ENCODE measurements at regions not wholly inside any gene's neighbourhood (a gene's known extent, or its start where the extent isn't known, plus 50 kb on each side); places are given as distances from the start of the nearest gene placed in this dataset.

DNA sequence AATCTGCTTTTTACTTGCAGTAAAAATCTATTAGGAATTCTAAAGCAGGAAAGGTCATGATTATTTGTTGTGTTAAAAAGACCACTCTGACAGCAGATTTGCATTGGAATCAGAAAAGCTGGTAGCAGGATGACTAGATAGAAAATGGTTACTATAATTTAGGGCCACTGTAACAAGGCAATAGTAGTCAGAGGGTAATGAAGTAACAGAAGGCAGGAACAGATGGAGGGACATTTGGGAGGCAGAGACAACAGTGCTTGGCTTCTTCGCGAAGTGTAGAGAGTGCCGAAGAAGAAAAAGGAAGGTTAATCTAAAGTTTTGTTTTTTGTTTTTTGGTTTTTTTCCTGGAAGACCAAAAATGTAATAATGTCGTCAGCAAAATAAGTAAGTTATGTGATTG is 129.8 kb upstream of the SLC5A12 start:
- no peaks in the 10 kb centered on the region for H3K9me3 ChIP-seq (ENCODE audit: insufficient read depth, low read depth, low read length)
- H4K20me1 ChIP-seq (ENCODE audit: insufficient read depth, low read length), result no peaks in the 10 kb centered on the region
- H2AFZ ChIP-seq (ENCODE audit: low read depth, low read length), result no peak overlapping the region
- Mint-ChIP-seq H3K4me3 (ENCODE audit: unreplicated experiment) (no peak overlapping the region), H3K36me3 (ENCODE audit: low read depth, unreplicated experiment) (no peaks in the 10 kb centered on the region), H3K27me3 (ENCODE audit: low read depth, unreplicated experiment) (no peaks in the 10 kb centered on the region), H3K9me3 (ENCODE audit: unreplicated experiment) (no peaks in the 10 kb centered on the region), H3K4me1 (ENCODE audit: low read depth, unreplicated experiment) (no peaks in the 10 kb centered on the region), H3K27ac (ENCODE audit: unreplicated experiment) (no peak overlapping the region)
- H3K4me1 ChIP-seq (ENCODE audit: insufficient read depth, low read length), result no peaks in the 10 kb centered on the region
- no peak for FAIRE-seq
- DNase-seq (ENCODE audit: low read depth), result no peak
- H3K4me3 ChIP-seq (ENCODE audit: insufficient read depth, low read depth, low read length), result no peak overlapping the region
- no peaks in the 10 kb centered on the region for H3K79me2 ChIP-seq (ENCODE audit: insufficient read depth, low read length)
- H3K36me3 ChIP-seq (ENCODE audit: insufficient read depth, low read length), result no peaks in the 10 kb centered on the region
- no peak overlapping the region for H3K27ac ChIP-seq (ENCODE audit: low read depth, low read length)
- no peaks in the 10 kb centered on the region for H3K27me3 ChIP-seq (ENCODE audit: insufficient read depth, low read length)
- TF ChIP-seq, protein P1, sequence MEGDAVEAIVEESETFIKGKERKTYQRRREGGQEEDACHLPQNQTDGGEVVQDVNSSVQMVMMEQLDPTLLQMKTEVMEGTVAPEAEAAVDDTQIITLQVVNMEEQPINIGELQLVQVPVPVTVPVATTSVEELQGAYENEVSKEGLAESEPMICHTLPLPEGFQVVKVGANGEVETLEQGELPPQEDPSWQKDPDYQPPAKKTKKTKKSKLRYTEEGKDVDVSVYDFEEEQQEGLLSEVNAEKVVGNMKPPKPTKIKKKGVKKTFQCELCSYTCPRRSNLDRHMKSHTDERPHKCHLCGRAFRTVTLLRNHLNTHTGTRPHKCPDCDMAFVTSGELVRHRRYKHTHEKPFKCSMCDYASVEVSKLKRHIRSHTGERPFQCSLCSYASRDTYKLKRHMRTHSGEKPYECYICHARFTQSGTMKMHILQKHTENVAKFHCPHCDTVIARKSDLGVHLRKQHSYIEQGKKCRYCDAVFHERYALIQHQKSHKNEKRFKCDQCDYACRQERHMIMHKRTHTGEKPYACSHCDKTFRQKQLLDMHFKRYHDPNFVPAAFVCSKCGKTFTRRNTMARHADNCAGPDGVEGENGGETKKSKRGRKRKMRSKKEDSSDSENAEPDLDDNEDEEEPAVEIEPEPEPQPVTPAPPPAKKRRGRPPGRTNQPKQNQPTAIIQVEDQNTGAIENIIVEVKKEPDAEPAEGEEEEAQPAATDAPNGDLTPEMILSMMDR (IDR thresholded peaks at IDR 0.05; ENCODE audit: insufficient read depth, low read depth, low read length), result no peak
- no peak for TF ChIP-seq EZH2 (IDR thresholded peaks at IDR 0.05; ENCODE audit: insufficient read depth, low read length)
- H3K9ac ChIP-seq (ENCODE audit: low read length), result no peak overlapping the region
- no peak overlapping the region for H3K4me2 ChIP-seq (ENCODE audit: low read length)

DNA sequence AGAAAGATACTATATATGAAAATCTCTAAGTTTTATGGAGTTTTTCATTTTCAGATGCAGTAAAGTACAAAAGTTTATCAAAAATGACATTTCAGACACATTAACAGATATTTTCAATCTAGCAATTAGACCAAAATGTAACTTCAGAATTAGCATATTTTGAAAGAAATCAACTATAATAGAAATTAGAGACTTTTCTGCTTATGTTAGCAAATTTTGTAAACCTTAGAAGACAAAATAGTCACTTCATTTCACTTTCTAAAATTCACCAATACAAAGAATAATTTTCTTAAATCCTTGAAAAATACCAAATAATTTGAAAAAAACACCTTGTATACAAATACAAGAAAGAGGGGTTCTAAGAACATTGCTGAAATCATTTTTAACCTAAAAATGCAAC is 135.8 kb upstream of the FIBIN start:
- FAIRE-seq (no peak), DNase-seq (ENCODE audit: low read depth) (no peak)
- Mint-ChIP-seq H3K36me3 (ENCODE audit: low read depth, unreplicated experiment) (no peaks in the 10 kb centered on the region), H3K9me3 (ENCODE audit: unreplicated experiment) (no peaks in the 10 kb centered on the region), H3K4me1 (ENCODE audit: low read depth, unreplicated experiment) (no peaks in the 10 kb centered on the region), H3K27me3 (ENCODE audit: low read depth, unreplicated experiment) (no peaks in the 10 kb centered on the region), H3K4me3 (ENCODE audit: unreplicated experiment) (no peak overlapping the region), H3K27ac (ENCODE audit: unreplicated experiment) (no peak overlapping the region)
- H3K9ac ChIP-seq (ENCODE audit: low read length), result no peak overlapping the region
- H3K36me3 ChIP-seq (ENCODE audit: insufficient read depth, low read length), result no peaks in the 10 kb centered on the region
- H3K27me3 ChIP-seq (ENCODE audit: insufficient read depth, low read length), result no peaks in the 10 kb centered on the region
- H2AFZ ChIP-seq (ENCODE audit: low read depth, low read length), result no peak overlapping the region
- H3K9me3 ChIP-seq (ENCODE audit: insufficient read depth, low read depth, low read length), result no peaks in the 10 kb centered on the region
- H3K79me2 ChIP-seq (ENCODE audit: insufficient read depth, low read length), result no peaks in the 10 kb centered on the region
- no peak overlapping the region for H3K27ac ChIP-seq (ENCODE audit: low read depth, low read length)
- H3K4me2 ChIP-seq (ENCODE audit: low read length), result no peak overlapping the region
- no peak overlapping the region for H3K4me3 ChIP-seq (ENCODE audit: insufficient read depth, low read depth, low read length)
- no peaks in the 10 kb centered on the region for H3K4me1 ChIP-seq (ENCODE audit: insufficient read depth, low read length)
- no peak for TF ChIP-seq EZH2 (IDR thresholded peaks at IDR 0.05; ENCODE audit: insufficient read depth, low read length)
- TF ChIP-seq, protein P1 (IDR thresholded peaks at IDR 0.05; ENCODE audit: insufficient read depth, low read depth, low read length), result no peak
- no peaks in the 10 kb centered on the region for H4K20me1 ChIP-seq (ENCODE audit: insufficient read depth, low read length)

DNA sequence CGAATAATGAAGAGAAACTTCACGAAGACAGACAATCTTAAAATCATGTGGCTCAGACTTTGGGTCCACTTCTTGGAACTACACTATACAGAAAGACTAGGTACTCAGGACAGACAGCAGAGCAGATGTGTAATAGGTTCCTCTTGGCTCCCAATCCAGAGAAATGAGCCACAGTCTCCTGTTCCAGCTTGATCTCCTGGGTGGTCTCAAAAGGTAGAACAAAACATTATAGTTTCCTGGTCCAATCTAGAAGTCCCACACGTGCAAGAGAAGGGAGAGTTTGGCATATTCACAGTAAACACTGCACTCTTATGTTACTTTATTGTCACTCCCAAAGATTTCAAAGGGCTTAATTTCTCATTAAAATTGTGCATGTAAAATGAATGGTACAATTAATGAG is 134.5 kb upstream of the FIBIN start:
- Histone ChIP-seq H3K79me2 (ENCODE audit: insufficient read depth, low read length) (no peaks in the 10 kb centered on the region), H3K4me2 (ENCODE audit: low read length) (no peak overlapping the region), H3K27ac (ENCODE audit: low read depth, low read length) (no peak overlapping the region), H3K4me3 (ENCODE audit: insufficient read depth, low read depth, low read length) (no peak overlapping the region), H3K4me1 (ENCODE audit: insufficient read depth, low read length) (no peaks in the 10 kb centered on the region), H3K9me3 (ENCODE audit: insufficient read depth, low read depth, low read length) (no peaks in the 10 kb centered on the region), H4K20me1 (ENCODE audit: insufficient read depth, low read length) (no peaks in the 10 kb centered on the region), H3K27me3 (ENCODE audit: insufficient read depth, low read length) (no peaks in the 10 kb centered on the region), H3K36me3 (ENCODE audit: insufficient read depth, low read length) (no peaks in the 10 kb centered on the region), H2AFZ (ENCODE audit: low read depth, low read length) (no peak overlapping the region), H3K9ac (ENCODE audit: low read length) (no peak overlapping the region)
- FAIRE-seq (no peak), DNase-seq (ENCODE audit: low read depth) (no peak)
- Mint-ChIP-seq H3K9me3 (ENCODE audit: unreplicated experiment) (no peaks in the 10 kb centered on the region), H3K27me3 (ENCODE audit: low read depth, unreplicated experiment) (no peaks in the 10 kb centered on the region), H3K36me3 (ENCODE audit: low read depth, unreplicated experiment) (no peaks in the 10 kb centered on the region), H3K4me3 (ENCODE audit: unreplicated experiment) (no peak overlapping the region), H3K27ac (ENCODE audit: unreplicated experiment) (no peak overlapping the region), H3K4me1 (ENCODE audit: low read depth, unreplicated experiment) (no peaks in the 10 kb centered on the region)
- TF ChIP-seq EZH2 (IDR thresholded peaks at IDR 0.05; ENCODE audit: insufficient read depth, low read length), result no peak
- TF ChIP-seq, protein P1 (IDR thresholded peaks at IDR 0.05; ENCODE audit: insufficient read depth, low read depth, low read length), result no peak

Measured in astrocyte (in vitro differentiated cells and primary cell).